H1 (cell line): ENCODE measurements at regions not wholly inside any gene's neighbourhood (a gene's known extent, or its start where the extent isn't known, plus 50 kb on each side); places are given as distances from the start of the nearest gene placed in this dataset.

Experiments used
- CTCF ChIA-PET: fragments of 300-600 bp; sonication (Branson Sonifier 250); formaldehyde crosslinking; loops from one replicate; lab custom pipeline; 2021; ENCODE audit not compliant: partially characterized antibody; lab: Charles Lee
- POLR2A ChIA-PET: fragments of 300-600 bp; sonication (Branson Sonifier 250); formaldehyde crosslinking; loops from one replicate; lab custom pipeline; 2021; ENCODE audit warnings: inconsistent platforms; ENCODE audit not compliant: partially characterized antibody; lab: Charles Lee
- DNase-seq, 2 experiments: peaks; one replicate each; pipeline versions ENCODE4 v3.0.0 to v3.0.0-alpha.2; 2010 to 2022; ENCODE audit warnings: low spot score in 2 of 2, low read depth in 1 of 2, mixed read lengths in 1 of 2
- FAIRE-seq: peaks from 2 replicates; lab custom pipeline; 2011; peaks lifted over from hg19 to GRCh38; lab: Jason Lieb, UNC
- H2AFZ ChIP-seq: 2 replicates; pipeline ENCODE4 v1.8.1; 2012; ENCODE audit warnings: low read length, inconsistent platforms
- H2AK5ac ChIP-seq: 2 replicates; pipeline ENCODE4 v1.6.1; 2013; ENCODE audit warnings: low read depth, low read length
- H2BK120ac ChIP-seq: replicated peaks from 2 replicates; pipeline ENCODE3; 2013; ENCODE audit warnings: low read depth, low read length, inconsistent platforms
- H2BK12ac ChIP-seq: 2 replicates; pipeline ENCODE4 v1.6.1; 2013; ENCODE audit warnings: low read depth, low read length
- H2BK15ac ChIP-seq: 2 replicates; pipeline ENCODE4 v1.6.1; 2013; ENCODE audit warnings: low read length
- H2BK20ac ChIP-seq: 2 replicates; pipeline ENCODE4 v1.6.1; 2013; ENCODE audit warnings: low read length
- H2BK5ac ChIP-seq: 2 replicates; pipeline ENCODE4 v1.6.1; 2013; ENCODE audit warnings: low read depth, low read length
- H3K14ac ChIP-seq: 2 replicates; pipeline ENCODE4 v1.6.1; 2013; ENCODE audit warnings: inconsistent platforms; ENCODE audit not compliant: insufficient read length
- H3K18ac ChIP-seq: 2 replicates; pipeline ENCODE4 v1.6.1; 2013; ENCODE audit warnings: low read length; ENCODE audit errors: extremely low read depth
- H3K23ac ChIP-seq: 2 replicates; pipeline ENCODE4 v1.6.1; 2013; ENCODE audit warnings: inconsistent platforms; ENCODE audit not compliant: insufficient read length
- H3K23me2 ChIP-seq: 2 replicates; pipeline ENCODE4 v1.6.1; 2013; ENCODE audit warnings: low read depth, low read length
- H3K27ac ChIP-seq: 2 replicates; pipeline ENCODE4 v1.6.1; 2011; ENCODE audit warnings: low read depth, low read length, inconsistent platforms
- H3K27me3 ChIP-seq, 4 experiments: replicated peaks in 1 of 4; 1 replicate in 1 of 4; 2 replicates in 3 of 4; pipeline versions ENCODE4 v1.6.1 to v1.8.1; 2011 to 2013; ENCODE audit warnings: low read length in 3 of 4, mild to moderate bottlenecking in 3 of 4, inconsistent platforms in 2 of 4, mixed read lengths in 2 of 4, moderate library complexity in 1 of 4; ENCODE audit not compliant: control insufficient read depth in 3 of 4, insufficient read depth in 3 of 4; ENCODE audit errors: extremely low read depth in 1 of 4
- H3K36me3 ChIP-seq, 4 experiments: 2 replicates each; pipeline versions ENCODE4 v1.6.1 to v1.8.1; 2011 to 2013; ENCODE audit warnings: mild to moderate bottlenecking in 4 of 4, low read length in 3 of 4, moderate library complexity in 2 of 4, control low read depth in 1 of 4, inconsistent platforms in 1 of 4; ENCODE audit not compliant: insufficient read depth in 4 of 4, control insufficient read depth in 2 of 4
- H3K4ac ChIP-seq: replicated peaks from 2 replicates; pipeline ENCODE3; 2013; ENCODE audit warnings: low read length, low read depth, mixed read lengths, inconsistent platforms; ENCODE audit not compliant: insufficient read length
- H3K4me1 ChIP-seq, 4 experiments: replicated peaks in 1 of 4; 1 replicate in 1 of 4; 2 replicates in 3 of 4; pipeline versions ENCODE4 v1.6.1 to v1.8.1; 2011 to 2013; ENCODE audit warnings: low read length in 3 of 4, inconsistent platforms in 2 of 4, mixed read lengths in 1 of 4; ENCODE audit not compliant: insufficient read depth in 4 of 4, control insufficient read depth in 3 of 4
- H3K4me2 ChIP-seq, 2 experiments: 2 replicates each; pipeline versions ENCODE4 v1.6.1 to v1.8.1; 2011 to 2013; ENCODE audit warnings: low read depth in 2 of 2, low read length in 2 of 2, control low read depth in 1 of 2, inconsistent platforms in 1 of 2, mild to moderate bottlenecking in 1 of 2; ENCODE audit not compliant: insufficient read depth in 1 of 2
- H3K4me3 ChIP-seq, 4 experiments: fragments of 200-600, 300-600 bp in 1 of 4; sonication (generic), shearing (Covaris generic), sonication (Bioruptor Twin) in 1 of 4; 2 replicates each; pipeline versions ENCODE4 v1.5.1 to v1.8.1; 2011 to 2016; ENCODE audit warnings: low read length in 4 of 4, low read depth in 3 of 4, control low read depth in 2 of 4, inconsistent platforms in 2 of 4, mild to moderate bottlenecking in 2 of 4, mixed read lengths in 1 of 4, moderate library complexity in 1 of 4; ENCODE audit not compliant: insufficient read depth in 2 of 4; ENCODE audit errors: extremely low read depth in 1 of 4
- H3K56ac ChIP-seq: replicated peaks from 2 replicates; pipeline ENCODE3; 2013; ENCODE audit warnings: low read depth, mild to moderate bottlenecking, mixed read lengths, low read length, inconsistent platforms; ENCODE audit not compliant: insufficient read length
- H3K79me1 ChIP-seq: 2 replicates; pipeline ENCODE4 v1.6.1; 2013; ENCODE audit warnings: low read depth, low read length, control low read depth
- H3K79me2 ChIP-seq, 2 experiments: 2 replicates each; pipeline versions ENCODE4 v1.6.1 to v1.8.1; 2012 to 2013; ENCODE audit warnings: low read length in 2 of 2, mild to moderate bottlenecking in 2 of 2, inconsistent platforms in 1 of 2; ENCODE audit not compliant: insufficient read depth in 2 of 2, control insufficient read depth in 1 of 2
- H3K9ac ChIP-seq, 4 experiments: replicated peaks in 1 of 4; 1 replicate in 1 of 4; 2 replicates in 3 of 4; pipeline versions ENCODE4 v1.6.1 to v1.8.1; 2011 to 2013; ENCODE audit warnings: low read depth in 3 of 4, low read length in 3 of 4, control low read depth in 2 of 4, mild to moderate bottlenecking in 2 of 4, moderate library complexity in 2 of 4, inconsistent platforms in 1 of 4; ENCODE audit errors: extremely low read depth in 1 of 4
- H3K9me3 ChIP-seq, 2 experiments: 2 replicates each; pipeline versions ENCODE4 v1.6.1 to v1.8.1; 2012 to 2013; ENCODE audit warnings: mild to moderate bottlenecking in 2 of 2, moderate library complexity in 2 of 2, control low read depth in 1 of 2, inconsistent platforms in 1 of 2, low read depth in 1 of 2, low read length in 1 of 2, mixed read lengths in 1 of 2; ENCODE audit not compliant: insufficient read depth in 2 of 2
- H4K20me1 ChIP-seq, 2 experiments: replicated peaks in 1 of 2; 2 replicates each; pipeline versions ENCODE3 to v1.8.1; 2011 to 2013; ENCODE audit warnings: inconsistent platforms in 2 of 2, low read length in 2 of 2, mild to moderate bottlenecking in 1 of 2; ENCODE audit not compliant: insufficient read depth in 2 of 2, control insufficient read depth in 1 of 2
- H4K5ac ChIP-seq: 2 replicates; pipeline ENCODE4 v1.6.1; 2013; ENCODE audit warnings: low read length, low read depth, mixed read lengths, inconsistent platforms; ENCODE audit not compliant: insufficient read length
- H4K8ac ChIP-seq: 2 replicates; pipeline ENCODE4 v1.8.0; 2013; ENCODE audit warnings: mild to moderate bottlenecking, moderate library complexity, low read length, inconsistent platforms; ENCODE audit not compliant: insufficient read depth; ENCODE audit errors: extremely low read depth
- H4K91ac ChIP-seq: replicated peaks from 2 replicates; pipeline ENCODE3; 2013; ENCODE audit warnings: low read length, mixed read lengths, inconsistent platforms; ENCODE audit not compliant: insufficient read length
- ASH2L ChIP-seq: fragments of 200-600, 300-600 bp; sonication (generic); IDR thresholded peaks from one replicate; pipeline ENCODE4 v1.7.1; 2017; ENCODE audit warnings: low read length
- CEBPB ChIP-seq: IDR thresholded peaks from 2 replicates; pipeline ENCODE4 v1.6.1; 2012; ENCODE audit warnings: low read depth, low read length
- FOSL1 ChIP-seq: IDR thresholded peaks from 2 replicates; pipeline ENCODE4 v1.6.1; 2011; ENCODE audit warnings: mild to moderate bottlenecking, low read depth, low read length, moderate library complexity; ENCODE audit not compliant: insufficient read depth
- KDM4A ChIP-seq: IDR thresholded peaks from one replicate; pipeline ENCODE4 v1.7.1; 2012; ENCODE audit warnings: low read depth, mild to moderate bottlenecking, moderate library complexity, low read length, inconsistent platforms; ENCODE audit not compliant: severe bottlenecking
- POLR2AphosphoS5 ChIP-seq: IDR thresholded peaks from 2 replicates; pipeline ENCODE4 v1.6.1; 2011; ENCODE audit warnings: low read depth, low read length
- POU5F1 ChIP-seq: IDR thresholded peaks from 2 replicates; pipeline ENCODE4 v1.6.1; 2011; ENCODE audit warnings: low read depth, mild to moderate bottlenecking, low read length, moderate library complexity
- SIN3A ChIP-seq, 2 experiments: IDR thresholded peaks in 1 of 2; conservative IDR thresholded peaks in 1 of 2; 2 replicates each; pipeline ENCODE4 v1.6.1; 2011 to 2012; ENCODE audit warnings: low read length in 2 of 2, improper control_type of control experiment in 1 of 2, low read depth in 1 of 2, mild to moderate bottlenecking in 1 of 2
- TAF1 ChIP-seq: IDR thresholded peaks from 2 replicates; pipeline ENCODE4 v1.6.1; 2011; ENCODE audit warnings: mild to moderate bottlenecking, low read depth, low read length
- TBP ChIP-seq: IDR thresholded peaks from 2 replicates; pipeline ENCODE4 v1.6.1; 2011; ENCODE audit warnings: low read depth, low read length, improper control_type of control experiment
- TCF12 ChIP-seq: IDR thresholded peaks from 2 replicates; pipeline ENCODE4 v1.6.1; 2011; ENCODE audit warnings: low read depth, mild to moderate bottlenecking, low read length
- ZNF274 ChIP-seq: IDR thresholded peaks from 2 replicates; pipeline ENCODE4 v1.7.0; 2012; ENCODE audit warnings: low read length, borderline replicate concordance; ENCODE audit errors: extremely low read depth
- WGBS, 2 experiments: shearing (Covaris generic) in 1 of 2; methylation state at CpG; one replicate each; pipeline versions ENCODE4 v1.1.6 to v1.1.7; 2013 to 2015; ENCODE audit warnings: low lambda C conversion rate in 2 of 2, mixed read lengths in 2 of 2, inconsistent platforms in 1 of 2, low coverage in 1 of 2, missing lambda C conversion rate in 1 of 2; ENCODE audit not compliant: insufficient replicate concordance in 2 of 2, insufficient coverage in 1 of 2, insufficient read length in 1 of 2; ENCODE audit errors: extremely low coverage in 1 of 2, missing lambda C conversion rate in 1 of 2; 5-methylcytosine and 5-hydroxymethylcytosine counted together
- TF ChIP-seq, protein P1 (sequence below), 3 experiments: IDR thresholded peaks; 1 replicate in 2 of 3; 2 replicates in 1 of 3; pipeline versions ENCODE4 v1.5.1 to v1.6.1; 2011; ENCODE audit warnings: low read length in 3 of 3, mild to moderate bottlenecking in 3 of 3, inconsistent platforms in 2 of 3, low read depth in 1 of 3, moderate library complexity in 1 of 3; ENCODE audit not compliant: insufficient read depth in 1 of 3; ENCODE audit errors: control extremely low read depth in 1 of 3

DNA sequence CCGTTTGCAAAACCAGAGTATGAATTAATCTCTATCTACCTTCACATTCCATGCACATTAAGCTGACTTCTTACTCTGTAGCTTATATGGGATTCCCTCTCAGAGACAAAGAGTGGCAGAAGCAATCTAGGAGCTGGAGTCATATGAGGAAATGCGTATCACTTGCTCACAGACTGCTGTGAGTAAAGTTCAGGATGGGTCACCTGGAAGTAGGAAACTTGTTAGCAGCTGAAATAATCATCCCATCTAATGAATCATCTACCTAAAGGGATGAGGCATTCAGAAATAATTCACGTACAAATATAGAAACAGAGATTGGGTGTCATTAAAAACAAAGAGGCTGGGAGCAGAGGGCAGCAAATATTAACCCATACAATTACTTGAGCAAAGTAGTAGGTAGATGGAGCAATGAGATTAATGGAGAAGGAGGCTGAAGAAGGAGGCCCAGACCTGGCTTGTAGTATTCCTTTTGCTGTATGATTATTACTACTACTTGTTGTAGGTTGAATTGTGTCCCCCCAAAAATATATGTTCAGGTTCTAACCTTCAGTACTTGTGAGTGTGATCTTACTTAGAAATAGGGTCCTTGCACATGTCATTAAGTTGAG lies 866.3 kb downstream of the ROBO2 start:
- H3K14ac ChIP-seq, result no peak overlapping the region
- no peaks in the 10 kb centered on the region for H3K4me1 ChIP-seq
- no peaks in the 10 kb centered on the region for H3K36me3 ChIP-seq
- no peak overlapping the region for H2BK120ac ChIP-seq
- H3K56ac ChIP-seq, result no peak overlapping the region
- no peak overlapping the region for H3K18ac ChIP-seq
- DNase-seq, result no peak
- ChIA-PET POLR2A (no interaction called here), CTCF (interaction anchor here (0.6 kb wide), 1 partner anchor 740 kb away, joined by 3 read pairs; no protein-coding TSS in a partner anchor)
- H4K5ac ChIP-seq, result no peak overlapping the region
- H2AK5ac ChIP-seq, result no peak overlapping the region
- H3K79me2 ChIP-seq, result no peaks in the 10 kb centered on the region
- no peaks in the 10 kb centered on the region for H3K9me3 ChIP-seq
- H3K27ac ChIP-seq, result no peak overlapping the region
- no peaks in the 10 kb centered on the region for H3K27me3 ChIP-seq
- no peak overlapping the region for H3K23ac ChIP-seq
- no peak overlapping the region for H2BK5ac ChIP-seq
- H4K91ac ChIP-seq, result no peak overlapping the region
- no peak overlapping the region for H3K4ac ChIP-seq
- 84% methylated on average over 3 of the region's 3 CpGs; no CpG with 5 or more reads in 1 of the 2 experiments for WGBS, 2 experiments
- H4K20me1 ChIP-seq, result no peaks in the 10 kb centered on the region
- H2BK20ac ChIP-seq, result no peak overlapping the region
- FAIRE-seq, result no peak
- H3K79me1 ChIP-seq, result no peaks in the 10 kb centered on the region
- no peak overlapping the region for H2AFZ ChIP-seq
- no peak overlapping the region for H4K8ac ChIP-seq
- H2BK12ac ChIP-seq, result no peak overlapping the region
- no peak overlapping the region for H3K4me2 ChIP-seq
- no peak overlapping the region for H2BK15ac ChIP-seq
- no peak overlapping the region for H3K4me3 ChIP-seq
- H3K23me2 ChIP-seq, result no peaks in the 10 kb centered on the region
- H3K9ac ChIP-seq, result no peak overlapping the region
- TF ChIP-seq TBP (no peak), POU5F1 (no peak), SIN3A (conservative IDR thresholded peaks at IDR 0.05 in 1 of 2, IDR thresholded peaks at IDR 0.05 in 1 of 2; ENCODE audit: low read depth in 1 of 2, low read length in 2 of 2) (no peak), FOSL1 (no peak), TAF1 (no peak), TCF12 (no peak), ASH2L (no peak), CEBPB (no peak), ZNF274 (no peak), KDM4A (no peak), POLR2AphosphoS5 (no peak)
- TF ChIP-seq, protein P1, sequence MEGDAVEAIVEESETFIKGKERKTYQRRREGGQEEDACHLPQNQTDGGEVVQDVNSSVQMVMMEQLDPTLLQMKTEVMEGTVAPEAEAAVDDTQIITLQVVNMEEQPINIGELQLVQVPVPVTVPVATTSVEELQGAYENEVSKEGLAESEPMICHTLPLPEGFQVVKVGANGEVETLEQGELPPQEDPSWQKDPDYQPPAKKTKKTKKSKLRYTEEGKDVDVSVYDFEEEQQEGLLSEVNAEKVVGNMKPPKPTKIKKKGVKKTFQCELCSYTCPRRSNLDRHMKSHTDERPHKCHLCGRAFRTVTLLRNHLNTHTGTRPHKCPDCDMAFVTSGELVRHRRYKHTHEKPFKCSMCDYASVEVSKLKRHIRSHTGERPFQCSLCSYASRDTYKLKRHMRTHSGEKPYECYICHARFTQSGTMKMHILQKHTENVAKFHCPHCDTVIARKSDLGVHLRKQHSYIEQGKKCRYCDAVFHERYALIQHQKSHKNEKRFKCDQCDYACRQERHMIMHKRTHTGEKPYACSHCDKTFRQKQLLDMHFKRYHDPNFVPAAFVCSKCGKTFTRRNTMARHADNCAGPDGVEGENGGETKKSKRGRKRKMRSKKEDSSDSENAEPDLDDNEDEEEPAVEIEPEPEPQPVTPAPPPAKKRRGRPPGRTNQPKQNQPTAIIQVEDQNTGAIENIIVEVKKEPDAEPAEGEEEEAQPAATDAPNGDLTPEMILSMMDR (IDR thresholded peaks at IDR 0.05; ENCODE audit: control extremely low read depth in 1 of 3, insufficient read depth in 1 of 3, low read depth in 1 of 3, low read length in 3 of 3), result no peak
